ENCODE measurements at regions not wholly inside any gene's neighbourhood (a gene's known extent, or its start where the extent isn't known, plus 50 kb on each side); places are given as distances from the start of the nearest gene placed in this dataset.

DNA sequence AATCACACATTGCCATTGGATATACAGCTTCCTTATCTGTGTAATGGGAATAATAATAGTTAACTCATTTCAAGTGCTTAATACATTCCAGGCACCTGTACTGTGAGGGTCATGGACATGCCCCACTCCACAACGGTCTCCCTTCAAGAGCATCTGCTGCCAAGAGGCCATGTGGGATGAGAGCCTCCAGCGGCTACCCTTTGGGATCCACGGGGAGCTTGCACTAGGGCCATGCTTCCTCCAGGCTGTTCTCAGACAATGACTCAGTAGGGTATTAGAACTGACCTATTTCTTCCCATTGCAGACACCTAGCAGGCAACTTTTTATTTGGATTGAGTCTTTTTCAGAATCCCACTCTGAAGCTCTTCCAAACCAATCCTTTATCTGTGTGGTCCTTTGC lies 1078.9 kb downstream of the TUSC7 start:
- H3K36me3 ChIP-seq (replicated peaks in 1 of 2) = no peaks in the 10 kb centered on the region
- 50 to 70% (median 58%) methylated on average over 3 of the region's 3 CpGs for WGBS, 4 donors
- DNase-seq = no peak
- peaks cover 0 to 23% of the 10 kb centered on the region in 2 donors for H3K4me1 ChIP-seq (replicated peaks in 1 of 2)
- intact Hi-C loops (cut with DNase I) = no loop called here
- H3K27ac ChIP-seq = peak overlapping the region in 2 of 5 donors; percentile 0 to 1
- no peaks in the 10 kb centered on the region for H3K9me3 ChIP-seq (replicated peaks in 1 of 3)
- TF ChIP-seq CTCF (IDR thresholded peaks at IDR 0.05) (no peak), POLR2A (IDR thresholded peaks at IDR 0.05) (no peak)
- no peak overlapping the region for H3K4me3 ChIP-seq
- H3K27me3 ChIP-seq = no peaks in the 10 kb centered on the region

- intact Hi-C loops (cut with DNase I) = no loop called here
- Histone ChIP-seq H3K27ac (no peak overlapping the region), H3K4me3 (no peak overlapping the region), H3K4me1 (replicated peaks in 1 of 2) (peaks cover 0 to 24% of the 10 kb centered on the region in 2 donors), H3K36me3 (replicated peaks in 1 of 2) (no peaks in the 10 kb centered on the region), H3K9me3 (replicated peaks in 1 of 3) (no peaks in the 10 kb centered on the region), H3K27me3 (no peaks in the 10 kb centered on the region)
- DNase-seq = no peak
- WGBS, 4 donors = 75 to 92% (median 87%) methylated on average over 2 of the region's 2 CpGs
- no peak for TF ChIP-seq POLR2A (IDR thresholded peaks at IDR 0.05)
- TF ChIP-seq CTCF (IDR thresholded peaks at IDR 0.05) = no peak
Measured at GRCh38 chr3:117790235-117790987, 1080.8 kb downstream of the TUSC7 start.

DNA sequence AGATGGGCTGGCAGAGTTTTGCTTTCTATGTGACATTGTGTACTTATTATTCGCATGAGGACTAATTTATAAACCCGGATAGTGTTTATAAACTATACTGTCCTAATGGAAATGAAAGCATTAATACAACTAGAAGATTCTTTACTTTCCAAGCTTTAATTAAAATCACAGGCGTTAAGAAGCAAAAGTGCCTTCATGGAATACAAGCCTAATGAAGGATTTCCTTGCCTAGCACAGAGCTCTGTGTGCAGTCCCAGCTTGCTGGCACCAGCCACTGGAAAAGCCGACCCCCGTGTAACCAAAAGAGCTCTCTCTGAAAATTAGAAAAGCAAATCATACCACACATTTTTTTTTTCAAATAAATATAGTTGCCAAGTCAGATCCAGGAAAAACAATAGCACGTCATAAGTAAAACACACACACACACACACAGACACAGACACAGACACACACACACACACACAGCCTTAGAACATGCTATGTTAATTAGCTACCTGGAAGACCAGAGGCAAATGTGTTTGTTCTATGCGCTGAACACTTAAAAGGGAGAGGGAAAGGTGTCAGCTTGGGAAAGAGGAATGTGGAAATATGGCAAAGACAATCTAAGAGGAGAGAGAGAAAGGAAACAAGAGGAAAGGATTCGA lies 1084.2 kb downstream of the TUSC7 start:
- peak overlapping the region in 1 of 4 donors; percentile 46 for H3K4me3 ChIP-seq
- peak in 2 of 7 donors; percentile 5 to 16 for DNase-seq
- no peak overlapping the region for H3K27ac ChIP-seq
- TF ChIP-seq CTCF (IDR thresholded peaks at IDR 0.05) (no peak), POLR2A (IDR thresholded peaks at IDR 0.05) (no peak)
- intact Hi-C loops (cut with DNase I) = no loop called here
- WGBS, 4 donors = 31 to 49% (median 45%) methylated on average over 8 of the region's 8 CpGs
- no peaks in the 10 kb centered on the region for H3K27me3 ChIP-seq
- H3K4me1 ChIP-seq (replicated peaks in 1 of 2) = peaks cover 0 to 6% of the 10 kb centered on the region in 2 donors
- no peaks in the 10 kb centered on the region for H3K9me3 ChIP-seq (replicated peaks in 1 of 3)
- no peaks in the 10 kb centered on the region for H3K36me3 ChIP-seq (replicated peaks in 1 of 2)

GRCh38 chr3:117798221-117798620 lies 1088.6 kb downstream of the TUSC7 start:
- intact Hi-C loops (cut with DNase I) = no loop called here
- Histone ChIP-seq H3K4me3 (no peak overlapping the region), H3K36me3 (replicated peaks in 1 of 2) (no peaks in the 10 kb centered on the region), H3K27me3 (no peaks in the 10 kb centered on the region), H3K4me1 (replicated peaks in 1 of 2) (peaks cover 0 to 4% of the 10 kb centered on the region in 2 donors), H3K9me3 (replicated peaks in 1 of 3) (no peaks in the 10 kb centered on the region), H3K27ac (no peak overlapping the region)
- no peak for TF ChIP-seq CTCF (IDR thresholded peaks at IDR 0.05)
- TF ChIP-seq POLR2A (IDR thresholded peaks at IDR 0.05) = no peak
- WGBS, 4 donors = 79 to 85% (median 84%) methylated on average over 3 of the region's 3 CpGs
- no peak for DNase-seq

Data from adrenal gland (tissue), 9 donors.